CD8-positive, alpha-beta memory T cell (primary cell): ENCODE measurements at regions not wholly inside any gene's neighbourhood (a gene's known extent, or its start where the extent isn't known, plus 50 kb on each side); places are given as distances from the start of the nearest gene placed in this dataset.
A peak's percentile ranks its signal among the peaks of the same experiment; 100 is the strongest.
"Not testable (repeated sequence)": the region's sequence is repeated elsewhere in the genome, so short reads cannot be mapped to it uniquely, and the experiment has no call there.

ENCODE experiments used
- CTCF ChIA-PET: fragments of 350-600 bp; sonication (Branson Sonifier 250); formaldehyde crosslinking; loops from one replicate; lab custom pipeline; 2021; ENCODE audit warnings: antibody characterized with exemption; lab: Charles Lee
- POLR2A ChIA-PET: fragments of 350-600 bp; sonication (Branson Sonifier 250); formaldehyde crosslinking; loops from one replicate; lab custom pipeline; 2021; ENCODE audit warnings: antibody characterized with exemption; lab: Charles Lee
- DNase-seq, 5 donors: peaks; one replicate each; pipeline versions ENCODE4 v3.0.0 to v3.0.0-alpha.2; 2020 to 2022; ENCODE audit warnings: mixed read lengths in 1 of 5
- H3K27ac ChIP-seq: one replicate; pipeline ENCODE4 v1.7.0; 2013; ENCODE audit warnings: low read depth, mild to moderate bottlenecking, low read length, moderate library complexity
- H3K27me3 ChIP-seq: 2 replicates; pipeline ENCODE4 v1.7.0; 2013; ENCODE audit warnings: low read length, mild to moderate bottlenecking; ENCODE audit not compliant: insufficient read depth, poor library complexity, severe bottlenecking
- H3K36me3 ChIP-seq: 2 replicates; pipeline ENCODE4 v1.7.0; 2013; ENCODE audit warnings: mild to moderate bottlenecking, low read length, moderate library complexity; ENCODE audit not compliant: insufficient read depth
- H3K4me1 ChIP-seq: 2 replicates; pipeline ENCODE4 v1.7.0; 2013; ENCODE audit warnings: mild to moderate bottlenecking, low read length, moderate library complexity; ENCODE audit not compliant: insufficient read depth
- H3K4me3 ChIP-seq: 2 replicates; pipeline ENCODE4 v1.7.0; 2013; ENCODE audit warnings: mild to moderate bottlenecking, low read length
- H3K9me3 ChIP-seq: 2 replicates; pipeline ENCODE4 v1.7.0; 2013; ENCODE audit warnings: mild to moderate bottlenecking, low read length
- H3K27ac Mint-ChIP-seq, 8 donors: one replicate each; pipeline ENCODE4 v1.8.0; 2020 to 2021; ENCODE audit warnings: mixed read lengths in 8 of 8, mild to moderate bottlenecking in 6 of 8, inconsistent platforms in 3 of 8, moderate library complexity in 3 of 8
- H3K27me3 Mint-ChIP-seq, 2 donors: one replicate each; pipeline ENCODE4 v1.8.0; 2020 to 2021; ENCODE audit warnings: mixed read lengths in 2 of 2, mild to moderate bottlenecking in 1 of 2, moderate library complexity in 1 of 2
- H3K36me3 Mint-ChIP-seq, 3 donors: one replicate each; pipeline ENCODE4 v1.8.0; 2020 to 2021; ENCODE audit warnings: mixed read lengths in 3 of 3, inconsistent platforms in 1 of 3, mild to moderate bottlenecking in 1 of 3
- H3K4me1 Mint-ChIP-seq, 3 donors: one replicate each; pipeline ENCODE4 v1.8.0; 2020 to 2021; ENCODE audit warnings: mixed read lengths in 3 of 3, inconsistent platforms in 1 of 3, mild to moderate bottlenecking in 1 of 3
- H3K4me3 Mint-ChIP-seq, 7 donors: one replicate each; pipeline ENCODE4 v1.8.0; 2020 to 2021; ENCODE audit warnings: mixed read lengths in 7 of 7, mild to moderate bottlenecking in 6 of 7, moderate library complexity in 4 of 7, inconsistent platforms in 2 of 7
- H3K9me3 Mint-ChIP-seq, 5 donors: one replicate each; pipeline ENCODE4 v1.8.0; 2020 to 2022; ENCODE audit warnings: mixed read lengths in 5 of 5, mild to moderate bottlenecking in 3 of 5, moderate library complexity in 2 of 5, inconsistent platforms in 1 of 5

DNA sequence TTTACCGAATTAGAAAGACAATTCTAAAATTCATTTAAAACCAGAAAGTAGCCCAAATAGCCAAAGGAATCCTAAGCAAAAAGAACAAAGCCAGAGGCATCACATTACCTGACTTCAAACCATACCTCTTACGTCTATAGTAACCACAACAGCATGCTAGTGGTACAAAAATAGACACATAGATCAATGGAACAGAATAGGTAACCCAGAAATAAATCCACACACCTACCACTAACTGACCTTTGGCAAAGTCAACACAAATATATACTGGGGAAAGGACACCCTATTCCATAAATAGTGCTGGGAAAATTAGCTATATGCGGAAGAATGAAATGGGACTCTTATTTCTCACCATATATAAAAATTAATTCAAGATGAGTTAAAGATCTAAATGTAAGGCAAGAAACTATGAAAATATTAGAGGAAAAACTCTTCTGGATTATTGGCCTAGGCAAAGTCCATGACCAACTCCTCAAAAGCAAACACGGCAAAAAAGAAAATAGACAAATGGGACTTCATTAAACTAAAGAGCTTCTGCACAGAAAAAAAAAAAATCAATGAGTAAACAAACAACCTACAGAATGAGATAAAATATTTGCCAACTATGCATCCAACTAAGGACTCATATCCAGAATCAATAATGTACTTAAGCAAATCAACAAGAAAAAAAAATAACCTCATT, 568.9 kb downstream of the SOX5 start:
- H3K4me3 Mint-ChIP-seq = no peak overlapping the region
- CTCF ChIA-PET = no interaction called here

DNA sequence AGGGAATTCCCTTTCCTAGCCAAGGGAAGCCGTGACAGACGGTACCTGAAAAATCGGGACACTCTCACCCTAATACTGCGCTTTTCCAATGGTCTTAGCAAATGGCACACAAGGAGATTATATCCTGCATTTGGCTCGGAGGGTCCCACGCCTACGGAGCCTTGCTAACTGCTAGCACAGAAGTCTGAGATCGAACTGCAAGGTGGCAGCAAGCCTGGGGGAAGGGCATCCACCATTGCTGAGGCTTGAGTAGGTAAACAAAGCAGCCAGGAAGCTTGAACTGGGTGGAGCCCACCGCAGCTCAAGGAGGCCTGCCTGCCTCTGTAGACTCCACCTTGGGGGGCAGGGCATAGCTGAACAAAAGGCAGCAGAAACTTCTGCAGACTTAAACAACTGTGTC, 560.6 kb downstream of the SOX5 start:
- H3K9me3 Mint-ChIP-seq = peaks cover 6 to 34% (median 7%) of the 10 kb centered on the region in 5 donors
- H3K27ac Mint-ChIP-seq, DNase-seq: not testable (repeated sequence)

More for the DNA sequence above, 568.9 kb downstream of the SOX5 start:
- POLR2A ChIA-PET = no interaction called here
- Mint-ChIP-seq H3K36me3 (no peaks in the 10 kb centered on the region), H3K27ac (no peak overlapping the region), H3K4me1 (no peaks in the 10 kb centered on the region), H3K27me3 (no peaks in the 10 kb centered on the region), H3K9me3 (peaks cover 17 to 39% (median 22%) of the 10 kb centered on the region in 5 donors)
- no peaks in the 10 kb centered on the region for H3K4me1 ChIP-seq
- H3K27me3 ChIP-seq = no peaks in the 10 kb centered on the region
- no peak for DNase-seq
- no peak overlapping the region for H3K4me3 ChIP-seq
- no peaks in the 10 kb centered on the region for H3K36me3 ChIP-seq
- no peak overlapping the region for H3K27ac ChIP-seq
- H3K9me3 ChIP-seq = no peaks in the 10 kb centered on the region

DNA sequence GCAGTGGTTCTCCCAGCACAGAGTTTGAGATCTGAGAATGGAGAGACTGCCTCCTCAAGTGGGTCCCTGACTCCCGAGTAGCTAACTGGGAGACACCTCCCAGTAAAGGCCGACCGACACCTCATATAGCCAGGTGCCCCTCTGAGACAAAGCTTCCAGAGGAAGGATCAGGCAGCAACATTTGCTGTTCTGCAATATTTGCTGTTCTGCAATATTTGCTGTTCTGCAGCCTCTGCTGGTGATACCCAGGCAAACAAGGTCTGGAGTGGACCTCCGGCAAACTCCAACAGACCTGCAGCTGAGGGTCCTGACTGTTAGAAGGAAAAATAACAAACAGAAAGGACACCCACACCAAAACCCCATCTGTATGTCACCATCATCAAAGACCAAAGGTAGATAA, 560.2 kb downstream of the SOX5 start:
- H3K27me3 ChIP-seq, POLR2A ChIA-PET, H3K4me1 Mint-ChIP-seq, H3K36me3 ChIP-seq, CTCF ChIA-PET, H3K27ac Mint-ChIP-seq, H3K4me3 ChIP-seq, H3K27me3 Mint-ChIP-seq, H3K4me1 ChIP-seq, H3K27ac ChIP-seq, H3K36me3 Mint-ChIP-seq, DNase-seq, H3K4me3 Mint-ChIP-seq, H3K9me3 ChIP-seq: not testable (repeated sequence)
- peaks cover 6 to 34% (median 11%) of the 10 kb centered on the region in 5 donors for H3K9me3 Mint-ChIP-seq

More for the DNA sequence above, 560.6 kb downstream of the SOX5 start:
- H3K4me3 Mint-ChIP-seq, H3K9me3 ChIP-seq, H3K4me1 ChIP-seq, POLR2A ChIA-PET, H3K36me3 Mint-ChIP-seq, H3K27me3 ChIP-seq, H3K27me3 Mint-ChIP-seq, H3K36me3 ChIP-seq, H3K4me1 Mint-ChIP-seq, H3K27ac ChIP-seq, H3K4me3 ChIP-seq, CTCF ChIA-PET: not testable (repeated sequence)

DNA sequence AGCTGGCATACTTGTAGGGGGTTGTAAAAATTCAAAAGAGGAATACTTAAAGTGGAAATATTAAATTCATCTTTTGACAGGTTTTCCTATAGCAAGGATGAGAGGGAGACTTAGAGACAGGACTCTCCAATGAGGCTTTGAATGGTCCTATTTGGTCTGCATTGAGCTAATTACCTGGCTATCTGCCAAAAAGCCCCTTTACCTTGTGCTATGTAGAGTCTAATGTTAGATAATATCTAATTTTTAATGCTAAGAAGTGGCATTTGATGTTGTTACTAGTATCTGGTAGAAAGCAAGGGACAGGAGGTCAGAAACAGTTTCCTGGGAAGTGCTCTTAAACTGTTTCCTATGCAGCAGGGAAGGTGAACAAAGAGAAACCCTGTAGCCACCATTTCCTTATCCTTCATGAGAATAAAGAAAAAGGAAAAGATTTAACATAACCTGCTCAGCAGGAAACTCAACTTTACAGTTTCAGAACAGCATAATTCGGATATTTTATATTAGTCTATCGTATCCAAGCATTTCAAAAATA, 550.0 kb downstream of the SOX5 start:
- Mint-ChIP-seq H3K4me3 (no peak overlapping the region), H3K27ac (no peak overlapping the region), H3K27me3 (no peaks in the 10 kb centered on the region), H3K36me3 (no peaks in the 10 kb centered on the region), H3K9me3 (peaks cover 0 to 4% (median 2%) of the 10 kb centered on the region in 5 donors), H3K4me1 (no peaks in the 10 kb centered on the region)
- Histone ChIP-seq H3K27me3 (no peaks in the 10 kb centered on the region), H3K36me3 (no peaks in the 10 kb centered on the region), H3K4me3 (no peak overlapping the region), H3K27ac (no peak overlapping the region), H3K4me1 (no peaks in the 10 kb centered on the region), H3K9me3 (no peaks in the 10 kb centered on the region)
- CTCF ChIA-PET = no interaction called here
- POLR2A ChIA-PET = no interaction called here
- DNase-seq = no peak

DNA sequence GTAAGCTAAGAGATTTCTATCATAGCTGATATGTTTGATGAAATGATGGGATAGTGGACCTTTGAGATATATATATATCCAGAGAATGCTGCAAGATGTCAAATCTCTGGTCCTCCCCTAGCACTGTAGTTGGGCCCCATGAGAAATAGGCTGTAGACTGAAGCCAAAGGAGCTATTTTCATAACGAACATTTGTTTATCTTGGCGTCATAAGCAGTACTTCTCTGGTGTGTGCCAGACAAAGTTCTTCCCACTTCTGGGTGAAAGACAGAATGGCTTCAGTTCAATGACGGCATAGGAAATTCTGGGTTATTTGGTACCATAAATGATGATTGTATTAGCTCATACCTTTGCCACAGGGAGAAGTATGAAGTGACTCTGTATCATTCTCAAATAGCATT, 534.3 kb downstream of the SOX5 start:
- no peaks in the 10 kb centered on the region for H3K36me3 Mint-ChIP-seq
- H3K27ac Mint-ChIP-seq = no peak overlapping the region
- Histone ChIP-seq H3K4me1 (no peaks in the 10 kb centered on the region), H3K4me3 (no peak overlapping the region), H3K36me3 (no peaks in the 10 kb centered on the region), H3K9me3 (no peaks in the 10 kb centered on the region), H3K27ac (no peak overlapping the region), H3K27me3 (no peaks in the 10 kb centered on the region)
- no peaks in the 10 kb centered on the region for H3K4me1 Mint-ChIP-seq
- H3K27me3 Mint-ChIP-seq = no peaks in the 10 kb centered on the region
- peaks cover 1 to 8% (median 6%) of the 10 kb centered on the region in 5 donors for H3K9me3 Mint-ChIP-seq
- ChIA-PET CTCF (no interaction called here), POLR2A (no interaction called here)
- DNase-seq = no peak
- H3K4me3 Mint-ChIP-seq = no peak overlapping the region

DNA sequence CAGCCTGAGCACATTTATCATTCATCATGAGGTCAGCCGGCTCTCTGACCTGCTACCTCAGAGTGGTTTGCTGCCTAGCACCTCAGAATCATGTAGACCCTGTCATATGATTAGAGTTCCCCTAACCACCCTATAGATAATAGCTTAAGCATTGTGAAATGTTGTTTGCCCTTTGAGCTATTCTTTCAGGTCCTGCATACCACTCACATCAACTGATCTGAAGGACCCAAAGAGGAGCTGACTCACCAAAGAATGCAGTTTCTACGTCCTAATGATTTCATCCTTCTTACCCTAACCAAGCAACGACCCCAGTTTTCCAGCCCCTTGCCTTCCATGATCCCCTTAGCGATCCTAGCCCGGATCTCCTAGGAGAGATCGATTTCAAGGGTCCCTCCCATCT, 527.9 kb downstream of the SOX5 start:
- DNase-seq = no peak
- Histone ChIP-seq H3K27ac (no peak overlapping the region), H3K9me3 (no peaks in the 10 kb centered on the region), H3K27me3 (no peaks in the 10 kb centered on the region), H3K36me3 (no peaks in the 10 kb centered on the region), H3K4me1 (no peaks in the 10 kb centered on the region), H3K4me3 (no peak overlapping the region)
- peaks cover under 1 to 6% (median 1%) of the 10 kb centered on the region in 5 donors for H3K9me3 Mint-ChIP-seq
- no peaks in the 10 kb centered on the region for H3K36me3 Mint-ChIP-seq
- CTCF ChIA-PET = no interaction called here
- H3K27ac Mint-ChIP-seq = no peak overlapping the region
- no peaks in the 10 kb centered on the region for H3K4me1 Mint-ChIP-seq
- no peak overlapping the region for H3K4me3 Mint-ChIP-seq
- POLR2A ChIA-PET = no interaction called here
- no peaks in the 10 kb centered on the region for H3K27me3 Mint-ChIP-seq

DNA sequence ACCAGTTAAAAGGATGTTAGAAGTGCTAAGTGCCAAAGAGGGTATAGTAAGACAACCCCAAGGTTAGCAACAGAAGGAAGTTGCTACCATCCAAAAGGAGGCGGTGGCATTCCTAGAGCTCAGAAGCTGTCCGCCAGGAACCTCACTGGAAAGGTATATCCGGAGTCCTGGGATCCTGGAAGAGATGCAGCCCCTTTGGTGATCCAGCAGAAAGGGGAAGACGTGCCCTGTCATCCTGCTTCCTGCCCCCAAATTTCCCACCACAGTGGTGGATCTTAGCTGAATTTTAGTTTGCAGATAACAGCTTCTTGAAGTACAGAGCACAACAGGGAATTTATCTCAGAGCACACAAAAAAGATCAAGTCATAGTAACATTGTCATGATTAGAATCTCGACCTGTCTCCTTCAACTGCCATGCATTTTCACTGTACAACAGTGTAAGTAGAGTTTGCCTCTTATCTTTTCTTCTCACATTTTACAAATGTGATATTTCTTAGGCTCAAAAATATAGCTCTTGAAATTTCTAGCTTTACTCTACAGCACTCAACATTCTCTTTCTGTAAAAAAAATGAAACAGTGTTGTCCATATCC, 526.3 kb downstream of the SOX5 start:
- no peak overlapping the region for H3K4me3 Mint-ChIP-seq
- Histone ChIP-seq H3K4me3 (no peak overlapping the region), H3K4me1 (no peaks in the 10 kb centered on the region), H3K9me3 (no peaks in the 10 kb centered on the region), H3K27me3 (no peaks in the 10 kb centered on the region), H3K27ac (peak overlapping the region; percentile 45), H3K36me3 (no peaks in the 10 kb centered on the region)
- POLR2A ChIA-PET = no interaction called here
- peaks cover 1 to 16% (median 2%) of the 10 kb centered on the region in 5 donors for H3K9me3 Mint-ChIP-seq
- H3K36me3 Mint-ChIP-seq = no peaks in the 10 kb centered on the region
- H3K4me1 Mint-ChIP-seq = no peaks in the 10 kb centered on the region
- CTCF ChIA-PET = no interaction called here
- H3K27me3 Mint-ChIP-seq = no peaks in the 10 kb centered on the region
- DNase-seq = no peak
- no peak overlapping the region for H3K27ac Mint-ChIP-seq

DNA sequence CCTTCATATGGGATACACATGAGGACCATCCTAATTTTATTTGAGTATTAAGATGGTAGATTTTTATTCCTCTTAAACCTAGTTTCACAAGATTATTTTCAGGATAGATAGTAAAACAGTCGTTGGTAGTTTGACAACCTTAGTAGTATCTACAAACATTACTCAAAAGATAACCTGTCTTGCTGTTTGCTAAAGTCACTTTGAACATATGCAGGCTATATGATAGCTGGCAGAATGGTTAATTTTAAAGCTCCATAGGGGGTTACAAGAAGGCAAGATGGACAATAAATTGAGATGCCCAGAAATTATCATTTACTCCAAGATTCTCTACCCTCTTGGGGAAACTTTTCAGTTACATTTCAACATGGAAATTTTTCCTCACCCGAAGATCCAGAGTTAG, 525.7 kb downstream of the SOX5 start:
- CTCF ChIA-PET = no interaction called here

More for the DNA sequence above, 525.7 kb downstream of the SOX5 start:
- Mint-ChIP-seq H3K4me1 (no peaks in the 10 kb centered on the region), H3K27me3 (no peaks in the 10 kb centered on the region), H3K27ac (no peak overlapping the region), H3K9me3 (peaks cover 1 to 21% (median 2%) of the 10 kb centered on the region in 5 donors), H3K36me3 (no peaks in the 10 kb centered on the region), H3K4me3 (no peak overlapping the region)
- no peak for DNase-seq
- peak overlapping the region; percentile 45 for H3K27ac ChIP-seq
- no peaks in the 10 kb centered on the region for H3K27me3 ChIP-seq
- H3K4me3 ChIP-seq = no peak overlapping the region
- H3K36me3 ChIP-seq = no peaks in the 10 kb centered on the region
- no peaks in the 10 kb centered on the region for H3K4me1 ChIP-seq
- H3K9me3 ChIP-seq = no peaks in the 10 kb centered on the region
- POLR2A ChIA-PET = no interaction called here
